HUES48 (cell line): ENCODE measurements at regions not wholly inside any gene's neighbourhood (a gene's known extent, or its start where the extent isn't known, plus 50 kb on each side); places are given as distances from the start of the nearest gene placed in this dataset.

ENCODE experiments used
- H3K27ac ChIP-seq: one replicate; pipeline ENCODE4 v1.7.0; 2013; ENCODE audit warnings: low read depth, low read length, inconsistent platforms
- H3K27me3 ChIP-seq: 2 replicates; pipeline ENCODE4 v1.6.1; 2013; ENCODE audit warnings: mild to moderate bottlenecking, low read length; ENCODE audit not compliant: control insufficient read depth, insufficient read depth
- H3K36me3 ChIP-seq: 2 replicates; pipeline ENCODE4 v1.6.1; 2013; ENCODE audit warnings: low read length; ENCODE audit not compliant: control insufficient read depth, insufficient read depth
- H3K4me1 ChIP-seq: 2 replicates; pipeline ENCODE4 v1.6.1; 2013; ENCODE audit warnings: mild to moderate bottlenecking, low read length; ENCODE audit not compliant: control insufficient read depth, insufficient read depth
- H3K4me3 ChIP-seq: 2 replicates; pipeline ENCODE4 v1.5.1; 2013; ENCODE audit warnings: mild to moderate bottlenecking, low read depth, low read length
- H3K9ac ChIP-seq: 2 replicates; pipeline ENCODE4 v1.6.1; 2013; ENCODE audit warnings: mild to moderate bottlenecking, low read depth, low read length, moderate library complexity
- H3K9me3 ChIP-seq: 2 replicates; pipeline ENCODE4 v1.6.1; 2013; ENCODE audit warnings: low read length; ENCODE audit not compliant: control insufficient read depth, insufficient read depth

GRCh38 chr14:84726471-84726870 is 803.5 kb upstream of the FLRT2 start:
- no peak overlapping the region for H3K27ac ChIP-seq
- H3K36me3 ChIP-seq: no peaks in the 10 kb centered on the region
- no peaks in the 10 kb centered on the region for H3K27me3 ChIP-seq
- H3K4me3 ChIP-seq: no peak overlapping the region
- no peak overlapping the region for H3K9ac ChIP-seq
- no peaks in the 10 kb centered on the region for H3K4me1 ChIP-seq
- no peaks in the 10 kb centered on the region for H3K9me3 ChIP-seq

GRCh38 chr14:84749191-84749955 is 780.6 kb upstream of the FLRT2 start:
- no peaks in the 10 kb centered on the region for H3K9me3 ChIP-seq
- no peaks in the 10 kb centered on the region for H3K27me3 ChIP-seq
- H3K36me3 ChIP-seq: no peaks in the 10 kb centered on the region
- H3K4me1 ChIP-seq: peaks cover 18% of the 10 kb centered on the region
- no peak overlapping the region for H3K9ac ChIP-seq
- H3K27ac ChIP-seq: no peak overlapping the region
- no peak overlapping the region for H3K4me3 ChIP-seq

GRCh38 chr14:84750284-84750683 is 779.7 kb upstream of the FLRT2 start:
- no peak overlapping the region for H3K4me3 ChIP-seq
- peaks cover 18% of the 10 kb centered on the region for H3K4me1 ChIP-seq

GRCh38 chr14:84750763-84751554 is 779.0 kb upstream of the FLRT2 start:
- H3K27me3 ChIP-seq: no peaks in the 10 kb centered on the region
- H3K4me1 ChIP-seq: peaks cover 18% of the 10 kb centered on the region
- H3K27ac ChIP-seq: peak overlapping the region; percentile 26
- H3K9me3 ChIP-seq: no peaks in the 10 kb centered on the region
- H3K4me3 ChIP-seq: no peak overlapping the region
- H3K36me3 ChIP-seq: no peaks in the 10 kb centered on the region
- no peak overlapping the region for H3K9ac ChIP-seq

More at GRCh38 chr14:84750284-84750683, 779.7 kb upstream of the FLRT2 start:
- Histone ChIP-seq H3K36me3 (no peaks in the 10 kb centered on the region), H3K27ac (no peak overlapping the region), H3K9me3 (no peaks in the 10 kb centered on the region), H3K27me3 (no peaks in the 10 kb centered on the region), H3K9ac (no peak overlapping the region)

- Histone ChIP-seq H3K9me3 (no peaks in the 10 kb centered on the region), H3K4me3 (no peak overlapping the region), H3K9ac (no peak overlapping the region), H3K4me1 (peaks cover 18% of the 10 kb centered on the region), H3K27me3 (no peaks in the 10 kb centered on the region), H3K36me3 (no peaks in the 10 kb centered on the region), H3K27ac (no peak overlapping the region)
Observed at GRCh38 chr14:84751745-84752144, 778.2 kb upstream of the FLRT2 start.

GRCh38 chr14:84760489-84761126 is 769.3 kb upstream of the FLRT2 start:
- H3K4me3 ChIP-seq: no peak overlapping the region
- no peak overlapping the region for H3K9ac ChIP-seq
- no peak overlapping the region for H3K27ac ChIP-seq
- no peaks in the 10 kb centered on the region for H3K36me3 ChIP-seq
- H3K4me1 ChIP-seq: no peaks in the 10 kb centered on the region
- no peaks in the 10 kb centered on the region for H3K27me3 ChIP-seq
- H3K9me3 ChIP-seq: peaks cover 5% of the 10 kb centered on the region

- Histone ChIP-seq H3K4me1 (no peaks in the 10 kb centered on the region), H3K27ac (no peak overlapping the region), H3K4me3 (no peak overlapping the region), H3K36me3 (no peaks in the 10 kb centered on the region), H3K27me3 (no peaks in the 10 kb centered on the region), H3K9ac (no peak overlapping the region), H3K9me3 (peaks cover 8% of the 10 kb centered on the region)
Observed at GRCh38 chr14:84767434-84767833, 762.5 kb upstream of the FLRT2 start.

- H3K27ac ChIP-seq: no peak overlapping the region
Observed at GRCh38 chr14:84770030-84770429, 759.9 kb upstream of the FLRT2 start.

GRCh38 chr14:84777356-84777755 is 752.6 kb upstream of the FLRT2 start:
- no peak overlapping the region for H3K27ac ChIP-seq
- H3K4me3 ChIP-seq: no peak overlapping the region
- H3K36me3 ChIP-seq: no peaks in the 10 kb centered on the region
- H3K4me1 ChIP-seq: no peaks in the 10 kb centered on the region
- no peaks in the 10 kb centered on the region for H3K27me3 ChIP-seq
- no peaks in the 10 kb centered on the region for H3K9me3 ChIP-seq
- no peak overlapping the region for H3K9ac ChIP-seq

More at GRCh38 chr14:84770030-84770429, 759.9 kb upstream of the FLRT2 start:
- no peak overlapping the region for H3K9ac ChIP-seq
- no peaks in the 10 kb centered on the region for H3K36me3 ChIP-seq
- no peaks in the 10 kb centered on the region for H3K4me1 ChIP-seq
- peaks cover 4% of the 10 kb centered on the region; the same call in 1 of the 2 replicates for H3K9me3 ChIP-seq
- no peak overlapping the region for H3K4me3 ChIP-seq
- H3K27me3 ChIP-seq: no peaks in the 10 kb centered on the region

GRCh38 chr14:84782902-84783301 is 747.0 kb upstream of the FLRT2 start:
- Histone ChIP-seq H3K27me3 (no peaks in the 10 kb centered on the region), H3K9ac (no peak overlapping the region), H3K4me1 (no peaks in the 10 kb centered on the region), H3K36me3 (no peaks in the 10 kb centered on the region), H3K9me3 (no peaks in the 10 kb centered on the region), H3K4me3 (no peak overlapping the region), H3K27ac (no peak overlapping the region)

- Histone ChIP-seq H3K9ac (no peak overlapping the region), H3K4me1 (no peaks in the 10 kb centered on the region), H3K36me3 (no peaks in the 10 kb centered on the region), H3K9me3 (no peaks in the 10 kb centered on the region), H3K27me3 (no peaks in the 10 kb centered on the region), H3K4me3 (no peak overlapping the region), H3K27ac (no peak overlapping the region)
Observed at GRCh38 chr14:84783511-84783910, 746.4 kb upstream of the FLRT2 start.
